ENCODE measurements at regions not wholly inside any gene's neighbourhood (a gene's known extent, or its start where the extent isn't known, plus 50 kb on each side); places are given as distances from the start of the nearest gene placed in this dataset.

- Mint-ChIP-seq H3K27ac (no peak overlapping the region), H3K4me1 (ENCODE audit: unreplicated experiment) (peaks cover 12% of the 10 kb centered on the region), H3K4me3 (no peak overlapping the region), H3K27me3 (no peaks in the 10 kb centered on the region), H3K36me3 (peaks cover 4% of the 10 kb centered on the region), H3K9me3 (peaks cover 4% of the 10 kb centered on the region)
- DNase-seq (ENCODE audit: extremely low spot score, unreplicated experiment), result no peak
- TF ChIP-seq, protein P1, sequence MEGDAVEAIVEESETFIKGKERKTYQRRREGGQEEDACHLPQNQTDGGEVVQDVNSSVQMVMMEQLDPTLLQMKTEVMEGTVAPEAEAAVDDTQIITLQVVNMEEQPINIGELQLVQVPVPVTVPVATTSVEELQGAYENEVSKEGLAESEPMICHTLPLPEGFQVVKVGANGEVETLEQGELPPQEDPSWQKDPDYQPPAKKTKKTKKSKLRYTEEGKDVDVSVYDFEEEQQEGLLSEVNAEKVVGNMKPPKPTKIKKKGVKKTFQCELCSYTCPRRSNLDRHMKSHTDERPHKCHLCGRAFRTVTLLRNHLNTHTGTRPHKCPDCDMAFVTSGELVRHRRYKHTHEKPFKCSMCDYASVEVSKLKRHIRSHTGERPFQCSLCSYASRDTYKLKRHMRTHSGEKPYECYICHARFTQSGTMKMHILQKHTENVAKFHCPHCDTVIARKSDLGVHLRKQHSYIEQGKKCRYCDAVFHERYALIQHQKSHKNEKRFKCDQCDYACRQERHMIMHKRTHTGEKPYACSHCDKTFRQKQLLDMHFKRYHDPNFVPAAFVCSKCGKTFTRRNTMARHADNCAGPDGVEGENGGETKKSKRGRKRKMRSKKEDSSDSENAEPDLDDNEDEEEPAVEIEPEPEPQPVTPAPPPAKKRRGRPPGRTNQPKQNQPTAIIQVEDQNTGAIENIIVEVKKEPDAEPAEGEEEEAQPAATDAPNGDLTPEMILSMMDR (conservative IDR thresholded peaks at IDR 0.05), result no peak
Measured at GRCh38 chr14:71416392-71416791, 509.1 kb downstream of the PCNX1 start.

- Mint-ChIP-seq H3K36me3 (peaks cover 3% of the 10 kb centered on the region), H3K27me3 (no peaks in the 10 kb centered on the region), H3K27ac (no peak overlapping the region), H3K9me3 (no peaks in the 10 kb centered on the region), H3K4me1 (ENCODE audit: unreplicated experiment) (peaks cover 10% of the 10 kb centered on the region), H3K4me3 (no peak overlapping the region)
- TF ChIP-seq, protein P1 (conservative IDR thresholded peaks at IDR 0.05), result no peak
- no peak for DNase-seq (ENCODE audit: extremely low spot score, unreplicated experiment)
Measured at GRCh38 chr14:71418532-71419245, 511.4 kb downstream of the PCNX1 start.

GRCh38 chr14:71423481-71423880, 508.7 kb upstream of the RGS6 start:
- Mint-ChIP-seq H3K9me3 (peaks cover 21% of the 10 kb centered on the region), H3K4me1 (ENCODE audit: unreplicated experiment) (no peaks in the 10 kb centered on the region), H3K36me3 (peaks cover 25% of the 10 kb centered on the region)

GRCh38 chr14:71424941-71425340, 507.3 kb upstream of the RGS6 start:
- Mint-ChIP-seq H3K9me3 (peaks cover 21% of the 10 kb centered on the region), H3K4me3 (no peak overlapping the region), H3K27me3 (no peaks in the 10 kb centered on the region), H3K4me1 (ENCODE audit: unreplicated experiment) (no peaks in the 10 kb centered on the region), H3K36me3 (peaks cover 25% of the 10 kb centered on the region), H3K27ac (no peak overlapping the region)
- TF ChIP-seq, protein P1 (conservative IDR thresholded peaks at IDR 0.05), result no peak
- DNase-seq (ENCODE audit: extremely low spot score, unreplicated experiment), result no peak

More at GRCh38 chr14:71423481-71423880, 508.7 kb upstream of the RGS6 start:
- TF ChIP-seq, protein P1 (conservative IDR thresholded peaks at IDR 0.05), result no peak
- H3K4me3 Mint-ChIP-seq, result no peak overlapping the region
- no peaks in the 10 kb centered on the region for H3K27me3 Mint-ChIP-seq
- DNase-seq (ENCODE audit: extremely low spot score, unreplicated experiment), result no peak
- no peak overlapping the region for H3K27ac Mint-ChIP-seq

DNA sequence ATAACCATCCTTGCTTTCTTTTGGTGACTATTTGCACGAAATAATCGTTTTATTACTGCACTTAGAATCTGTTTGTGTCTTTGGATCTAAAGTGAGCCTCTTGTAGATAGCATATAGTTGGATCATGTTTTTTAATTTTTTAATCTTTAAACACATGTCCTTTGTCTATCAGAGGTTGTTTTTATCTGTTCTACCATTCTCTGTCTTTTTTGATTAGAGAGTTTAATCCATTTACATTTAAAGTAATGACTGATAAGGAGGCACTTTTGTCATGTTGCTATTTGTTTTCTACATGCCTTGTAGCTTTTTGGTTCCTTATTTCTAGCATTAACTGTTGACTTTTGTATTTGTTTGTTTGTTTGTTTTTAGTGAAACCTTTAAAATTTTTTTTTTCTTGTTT, 506.2 kb upstream of the RGS6 start:
- peaks cover 3% of the 10 kb centered on the region for H3K4me1 Mint-ChIP-seq (ENCODE audit: unreplicated experiment)
- H3K9me3 Mint-ChIP-seq, result peaks cover 21% of the 10 kb centered on the region

More for the DNA sequence above, 506.2 kb upstream of the RGS6 start:
- Mint-ChIP-seq H3K4me3 (no peak overlapping the region), H3K27ac (no peak overlapping the region), H3K27me3 (no peaks in the 10 kb centered on the region), H3K36me3 (peaks cover 25% of the 10 kb centered on the region)
- TF ChIP-seq, protein P1 (conservative IDR thresholded peaks at IDR 0.05), result no peak
- DNase-seq (ENCODE audit: extremely low spot score, unreplicated experiment), result no peak

Measured in type B pancreatic cell (in vitro differentiated cells).